ENCODE measurements at regions not wholly inside any gene's neighbourhood (a gene's known extent, or its start where the extent isn't known, plus 50 kb on each side); places are given as distances from the start of the nearest gene placed in this dataset.

GRCh38 chr4:71269233-71269632, 69.6 kb upstream of the SLC4A4 start:
- no peak overlapping the region for H2BK12ac ChIP-seq (ENCODE audit: low read depth, low read length)
- H2BK20ac ChIP-seq (ENCODE audit: low read length) = no peak overlapping the region
- no peak overlapping the region for H3K14ac ChIP-seq (ENCODE audit: insufficient read length)
- POLR2A ChIA-PET (ENCODE audit: partially characterized antibody) = no interaction called here
- no peak overlapping the region for H3K9ac ChIP-seq (replicated peaks in 1 of 4; ENCODE audit: extremely low read depth in 1 of 4, low read depth in 3 of 4, low read length in 3 of 4)
- whole genome bisulfite sequencing, 2 experiments (ENCODE audit: extremely low coverage in 1 of 2, insufficient coverage in 1 of 2, insufficient read length in 1 of 2, insufficient replicate concordance in 2 of 2, low coverage in 1 of 2, low lambda C conversion rate in 2 of 2, missing lambda C conversion rate in 1 of 2) = 93% methylated on average over 5 of the region's 5 CpGs; no CpG with 5 or more reads in 1 of the 2 experiments
- H3K23me2 ChIP-seq (ENCODE audit: low read depth, low read length) = no peaks in the 10 kb centered on the region
- no peaks in the 10 kb centered on the region for H3K27me3 ChIP-seq (replicated peaks in 1 of 4; ENCODE audit: control insufficient read depth in 3 of 4, extremely low read depth in 1 of 4, insufficient read depth in 3 of 4, low read length in 3 of 4)
- H4K91ac ChIP-seq (replicated peaks; ENCODE audit: insufficient read length, low read length) = no peak overlapping the region
- no peak overlapping the region for H2AK5ac ChIP-seq (ENCODE audit: low read depth, low read length)
- DNase-seq (ENCODE audit: low read depth in 1 of 2, low spot score in 2 of 2) (no peak), FAIRE-seq (no peak)
- TF ChIP-seq ZNF274 (IDR thresholded peaks at IDR 0.05; ENCODE audit: borderline replicate concordance, extremely low read depth, low read length) (no peak), GABPA (IDR thresholded peaks at IDR 0.05; ENCODE audit: borderline replicate concordance, insufficient read depth, low read length) (no peak), RFX5 (IDR thresholded peaks at IDR 0.05; ENCODE audit: borderline replicate concordance, low read depth, low read length) (no peak), SIX5 (IDR thresholded peaks at IDR 0.05; ENCODE audit: low read depth, low read length) (no peak), BRCA1 (IDR thresholded peaks at IDR 0.05; ENCODE audit: low read depth, low read length) (no peak), CBX5 (IDR thresholded peaks at IDR 0.05; ENCODE audit: low read depth, low read length) (no peak), RAD21 (IDR thresholded peaks at IDR 0.05 in 1 of 2, conservative IDR thresholded peaks at IDR 0.05 in 1 of 2; ENCODE audit: low read depth in 2 of 2, low read length in 2 of 2) (no peak), SP2 (IDR thresholded peaks at IDR 0.05; ENCODE audit: low read length) (no peak), NANOG (IDR thresholded peaks at IDR 0.05; ENCODE audit: insufficient read depth, low read depth, low read length, poor library complexity, severe bottlenecking) (no peak), SAP30 (IDR thresholded peaks at IDR 0.05; ENCODE audit: insufficient read depth, insufficient replicate concordance, low read length) (no peak), JUND (IDR thresholded peaks at IDR 0.05; ENCODE audit: low read length) (no peak), TAF1 (IDR thresholded peaks at IDR 0.05; ENCODE audit: low read depth, low read length) (no peak), CREB1 (IDR thresholded peaks at IDR 0.05) (no peak), CEBPB (IDR thresholded peaks at IDR 0.05; ENCODE audit: low read depth, low read length) (no peak), ATF3 (IDR thresholded peaks at IDR 0.05; ENCODE audit: insufficient read depth, low read depth, low read length) (no peak)
- H3K4me3 ChIP-seq (ENCODE audit: extremely low read depth in 1 of 4, insufficient read depth in 2 of 4, low read depth in 3 of 4, low read length in 4 of 4) = no peak overlapping the region
- CTCF ChIA-PET (ENCODE audit: partially characterized antibody) = interaction anchor here (0.6 to 5.1 kb wide), 15 partner anchors 14 to 1027 kb away, joined by 3 to 25 read pairs (median 4); no protein-coding TSS in a partner anchor
- no peak overlapping the region for H3K4me2 ChIP-seq (ENCODE audit: insufficient read depth in 1 of 2, low read depth in 2 of 2, low read length in 2 of 2)
- H3K4ac ChIP-seq (replicated peaks; ENCODE audit: insufficient read length, low read depth, low read length) = no peak overlapping the region
- H3K56ac ChIP-seq (replicated peaks; ENCODE audit: insufficient read length, low read depth, low read length) = no peak overlapping the region
- H3K9me3 ChIP-seq (ENCODE audit: insufficient read depth in 2 of 2, low read depth in 1 of 2, low read length in 1 of 2) = no peaks in the 10 kb centered on the region
- H3K36me3 ChIP-seq (ENCODE audit: control insufficient read depth in 2 of 4, insufficient read depth in 4 of 4, low read length in 3 of 4) = no peaks in the 10 kb centered on the region
- H2BK15ac ChIP-seq (ENCODE audit: low read length) = no peak overlapping the region
- H3K23ac ChIP-seq (ENCODE audit: insufficient read length) = no peak overlapping the region
- no peaks in the 10 kb centered on the region for H4K20me1 ChIP-seq (replicated peaks in 1 of 2; ENCODE audit: control insufficient read depth in 1 of 2, insufficient read depth in 2 of 2, low read length in 2 of 2)
- H3K4me1 ChIP-seq (replicated peaks in 1 of 4; ENCODE audit: control insufficient read depth in 3 of 4, insufficient read depth in 4 of 4, low read length in 3 of 4) = no peaks in the 10 kb centered on the region
- no peak overlapping the region for H3K27ac ChIP-seq (ENCODE audit: low read depth, low read length)
- H3K18ac ChIP-seq (ENCODE audit: extremely low read depth, low read length) = no peak overlapping the region
- H2BK120ac ChIP-seq (replicated peaks; ENCODE audit: low read depth, low read length) = no peak overlapping the region
- H2AFZ ChIP-seq (ENCODE audit: low read length) = no peak overlapping the region
- no peak overlapping the region for H4K5ac ChIP-seq (ENCODE audit: insufficient read length, low read depth, low read length)
- H2BK5ac ChIP-seq (ENCODE audit: low read depth, low read length) = no peak overlapping the region
- no peak overlapping the region for H4K8ac ChIP-seq (ENCODE audit: extremely low read depth, insufficient read depth, low read length)
- no peaks in the 10 kb centered on the region for H3K79me2 ChIP-seq (ENCODE audit: control insufficient read depth in 1 of 2, insufficient read depth in 2 of 2, low read length in 2 of 2)
- no peaks in the 10 kb centered on the region for H3K79me1 ChIP-seq (ENCODE audit: low read depth, low read length)
